ENCODE measurements at regions not wholly inside any gene's neighbourhood (a gene's known extent, or its start where the extent isn't known, plus 50 kb on each side); places are given as distances from the start of the nearest gene placed in this dataset.

GRCh38 chr2:126306539-126306938 lies 349.4 kb upstream of the GYPC start:
- no CpG with 5 or more reads among the region's 4 CpGs for WGBS, 2 experiments (ENCODE audit: extremely low coverage in 2 of 2, insufficient read length in 1 of 2)
- Histone ChIP-seq H4K20me1 (ENCODE audit: insufficient read depth, low read length) (no peaks in the 10 kb centered on the region), H3K23ac (ENCODE audit: low read depth, low read length) (no peak overlapping the region), H3K56ac (ENCODE audit: extremely low read depth, insufficient read depth, low read length) (no peak overlapping the region), H3K4me1 (ENCODE audit: control insufficient read depth, insufficient read depth, low read length) (no peaks in the 10 kb centered on the region), H2AK5ac (ENCODE audit: low read depth, low read length) (no peak overlapping the region), H2BK20ac (ENCODE audit: low read depth, low read length) (no peak overlapping the region), H2AK9ac (replicated peaks; ENCODE audit: low read depth, low read length, poor library complexity) (no peak overlapping the region), H4K8ac (ENCODE audit: low read depth in 2 of 2, low read length in 2 of 2) (no peak overlapping the region), H3K79me1 (ENCODE audit: low read depth in 1 of 2, low read length in 2 of 2) (no peaks in the 10 kb centered on the region), H2BK15ac (ENCODE audit: low read depth, low read length) (no peak overlapping the region), H4K5ac (ENCODE audit: low read depth, low read length) (no peak overlapping the region), H3K14ac (replicated peaks; ENCODE audit: low read depth, low read length) (no peak overlapping the region), H3K9me1 (ENCODE audit: insufficient read depth, low read length) (no peaks in the 10 kb centered on the region), H2AFZ (replicated peaks; ENCODE audit: low read length, poor library complexity) (no peak overlapping the region), H2BK5ac (ENCODE audit: low read depth, low read length, poor library complexity, severe bottlenecking) (no peak overlapping the region), H3K9me3 (ENCODE audit: control insufficient read depth, insufficient read depth, low read length) (peaks cover 2% of the 10 kb centered on the region; the same call in 1 of the 2 replicates), H2BK120ac (ENCODE audit: low read depth, low read length) (no peak overlapping the region), H3K36me3 (ENCODE audit: control insufficient read depth, insufficient read depth, low read length) (no peaks in the 10 kb centered on the region), H3K4ac (ENCODE audit: low read depth, low read length) (no peak overlapping the region), H3K4me3 (ENCODE audit: insufficient read depth, low read depth, low read length) (no peak overlapping the region), H3K27me3 (ENCODE audit: control insufficient read depth, insufficient read depth, low read length) (no peaks in the 10 kb centered on the region), H4K91ac (ENCODE audit: insufficient read depth, low read depth, low read length) (no peak overlapping the region), H3K4me2 (ENCODE audit: low read depth, low read length) (no peak overlapping the region), H3K9ac (ENCODE audit: low read depth, low read length) (no peak overlapping the region), H3K18ac (ENCODE audit: low read depth, low read length) (no peak overlapping the region), H3K27ac (ENCODE audit: insufficient read depth, low read length) (no peak overlapping the region)
- DNase-seq (no peak), ATAC-seq (ENCODE audit: low read depth) (no peak)
- ChIA-PET CTCF (no interaction called here), POLR2A (ENCODE audit: unreplicated experiment) (no interaction called here)
- in situ Hi-C loops (cut with MboI; ENCODE audit: low sequenced_read_pairs) (no loop called here), dilution Hi-C loops (cut with HindIII; ENCODE audit: low sequenced_read_pairs, unreplicated experiment) (no loop called here), intact Hi-C loops (cut with micrococcal nuclease) (no loop called here)
- BruUV-seq (replicated peaks) = no TSS peak
- TF ChIP-seq CTCF (conservative IDR thresholded peaks at IDR 0.05; ENCODE audit: low read depth, low read length) (no peak), BHLHE40 (IDR thresholded peaks at IDR 0.05; ENCODE audit: low read depth, low read length) (no peak), POLR2A (IDR thresholded peaks at IDR 0.05; ENCODE audit: low read depth, low read length) (no peak), SMC3 (IDR thresholded peaks at IDR 0.05; ENCODE audit: low read depth, low read length) (no peak), MAZ (IDR thresholded peaks at IDR 0.05; ENCODE audit: borderline replicate concordance, low read depth, low read length) (no peak), RFX5 (IDR thresholded peaks at IDR 0.05; ENCODE audit: low read depth, low read length) (no peak), NFE2L2 (IDR thresholded peaks at IDR 0.05; ENCODE audit: low read depth, low read length) (no peak)

Data from IMR-90 (cell line).